HG02678 (cell line): ENCODE measurements at regions not wholly inside any gene's neighbourhood (a gene's known extent, or its start where the extent isn't known, plus 50 kb on each side); places are given as distances from the start of the nearest gene placed in this dataset.

Experiments used
- ATAC-seq: cut with Tn5 transposase; IDR thresholded peaks from one replicate; pipeline ENCODE4 v1.9.1; 2021; ENCODE audit warnings: mild to moderate bottlenecking, moderate library complexity; ENCODE audit not compliant: unreplicated experiment

GRCh38 chr21:18191139-18191538 is 53.5 kb upstream of the CHODL start:
- ATAC-seq = no peak

GRCh38 chr21:18178509-18178908 is 66.1 kb upstream of the CHODL start:
- ATAC-seq = no peak

DNA sequence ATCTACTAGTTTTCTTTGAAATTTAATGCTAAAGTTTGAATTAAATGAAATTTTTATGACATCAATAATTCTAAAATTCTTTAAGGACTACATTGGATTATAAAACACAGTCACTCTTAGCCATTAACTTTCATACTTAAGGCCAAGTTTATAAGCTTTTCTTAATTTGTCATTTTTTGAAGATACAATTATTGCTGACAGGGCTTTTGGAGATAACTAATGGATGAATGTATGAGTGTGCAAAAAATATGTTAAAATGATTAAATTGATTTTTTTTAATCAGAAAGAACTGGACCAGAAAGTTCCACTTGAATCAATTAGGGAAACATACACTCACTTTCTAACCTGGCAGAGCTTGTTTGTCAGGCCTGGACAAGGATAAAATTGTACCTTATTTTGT is 70.3 kb upstream of the CHODL start:
- no peak for ATAC-seq

DNA sequence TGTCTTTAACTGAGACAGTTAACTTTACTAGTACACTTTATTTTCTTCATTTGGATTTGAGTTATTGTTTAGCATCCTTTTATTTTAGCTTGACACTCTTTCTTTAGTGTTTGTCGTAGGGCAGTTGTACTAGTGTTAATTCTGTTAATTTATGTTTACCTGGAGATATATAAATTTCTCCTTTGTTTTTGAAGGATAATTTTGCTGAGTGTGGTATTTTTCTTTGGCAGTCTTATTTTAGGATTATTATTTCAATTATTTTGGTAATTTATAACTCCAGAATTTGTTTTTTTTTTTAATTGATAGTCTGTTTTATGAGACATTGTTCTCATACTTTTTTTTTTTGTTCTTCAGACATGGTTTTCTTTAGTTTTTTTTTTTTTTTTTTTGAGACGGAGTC is 73.8 kb upstream of the CHODL start:
- ATAC-seq = no peak

- ATAC-seq = no peak
These were observed 74.4 kb upstream of the CHODL start for GRCh38 chr21:18170221-18170620.

DNA sequence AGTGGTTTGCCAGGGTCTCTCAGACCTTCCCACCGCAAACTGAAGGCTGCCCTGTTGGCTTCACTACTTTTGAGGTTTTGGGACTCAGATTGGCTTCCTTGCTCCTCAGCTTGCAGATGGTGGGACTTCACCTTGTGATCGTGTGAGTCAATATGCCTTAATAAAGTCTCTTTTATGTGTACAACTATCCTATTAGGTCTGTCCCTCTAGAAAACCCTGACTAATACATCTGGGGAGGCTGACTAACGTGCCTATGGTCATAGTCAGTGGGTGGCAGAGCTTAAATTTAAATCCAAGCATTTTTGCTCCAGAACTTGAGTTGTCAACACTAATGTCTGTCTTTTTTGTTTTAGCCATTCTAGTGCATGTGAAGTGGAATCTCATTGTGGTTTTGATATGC is 76.5 kb upstream of the CHODL start:
- ATAC-seq = no peak

DNA sequence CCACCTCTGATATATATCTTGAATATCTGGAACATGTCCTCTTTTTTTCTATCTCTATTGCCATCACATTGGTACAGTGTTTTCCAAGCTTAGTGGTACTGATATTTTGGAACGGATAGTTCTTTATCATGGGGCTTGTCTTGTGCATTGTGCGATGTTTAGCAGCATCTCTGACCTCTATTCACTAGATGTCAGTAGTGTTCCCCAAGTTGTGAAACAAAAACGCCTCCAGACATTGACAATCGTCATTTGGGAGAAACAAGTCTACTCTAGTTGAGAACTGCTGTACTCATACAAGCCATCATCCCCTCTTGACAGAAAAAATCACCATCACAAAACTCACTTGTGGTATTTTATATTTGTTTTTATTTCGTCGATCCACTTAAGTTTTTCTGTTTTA is 79.7 kb upstream of the CHODL start:
- ATAC-seq = no peak

DNA sequence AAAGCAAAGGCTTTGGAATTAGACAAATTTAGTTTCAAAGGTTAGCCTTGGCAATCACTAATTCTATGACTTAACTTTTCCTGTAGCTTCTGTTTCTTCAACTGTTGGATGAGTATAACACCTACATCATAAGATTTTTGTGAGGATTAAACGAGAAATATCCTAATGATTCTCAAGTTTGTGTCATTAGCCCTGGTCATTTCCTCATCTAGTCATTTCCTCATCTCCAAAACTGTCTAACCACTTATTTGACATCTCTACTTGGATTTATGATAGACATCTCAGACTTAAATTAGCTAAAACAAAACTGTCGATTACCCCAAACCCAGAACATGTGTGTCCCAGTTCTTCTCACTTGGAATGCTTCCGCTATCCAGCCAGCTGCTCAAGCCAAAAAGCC is 80.2 kb upstream of the CHODL start:
- no peak for ATAC-seq

- ATAC-seq = no peak
These were observed 80.7 kb upstream of the CHODL start for GRCh38 chr21:18163956-18164355.

- no peak for ATAC-seq
These were observed 82.8 kb upstream of the CHODL start for GRCh38 chr21:18161841-18162240.

GRCh38 chr21:18157406-18157805 is 87.2 kb upstream of the CHODL start:
- no peak for ATAC-seq

- peak; percentile 52 for ATAC-seq
These were observed 89.0 kb upstream of the CHODL start for GRCh38 chr21:18155508-18156193.

DNA sequence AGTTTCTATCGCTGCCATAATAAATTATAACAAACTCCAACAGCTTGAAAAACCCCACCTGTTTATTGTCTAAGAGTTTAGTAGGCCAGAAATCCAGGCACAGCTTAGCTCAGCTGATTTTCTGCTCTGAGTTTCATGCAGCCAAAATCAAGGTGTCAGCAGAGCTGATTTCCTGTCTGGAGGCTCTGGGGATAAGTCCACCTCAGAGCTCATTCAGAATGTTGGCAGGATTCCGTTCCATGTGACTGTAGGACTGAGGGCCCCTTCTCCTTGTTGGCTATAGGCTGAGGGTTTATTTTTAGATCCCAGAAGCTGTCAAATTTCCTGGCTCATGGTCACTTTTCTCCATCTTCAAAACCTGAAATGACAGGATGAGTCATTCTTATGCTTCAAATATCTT is 91.6 kb upstream of the CHODL start:
- ATAC-seq = no peak

DNA sequence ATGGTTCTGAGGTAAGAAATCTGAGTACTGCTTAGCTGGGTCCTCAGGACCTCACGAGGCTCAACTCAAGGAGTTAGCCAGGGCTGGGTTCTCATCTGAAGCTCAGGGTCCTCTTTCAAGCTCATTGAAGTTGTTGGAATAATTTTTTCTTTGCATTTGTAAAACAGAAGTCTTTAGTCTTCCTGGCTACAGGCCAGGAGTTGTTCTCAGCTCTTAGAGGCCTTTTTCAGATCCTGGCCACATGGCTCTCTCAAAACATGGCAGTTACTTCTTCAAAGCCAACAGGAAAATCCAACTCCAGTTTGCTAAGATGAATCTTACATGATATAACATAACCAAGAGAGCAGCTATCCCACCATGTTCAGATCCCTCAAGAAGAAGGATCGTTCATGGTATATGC is 92.3 kb upstream of the CHODL start:
- no peak for ATAC-seq

DNA sequence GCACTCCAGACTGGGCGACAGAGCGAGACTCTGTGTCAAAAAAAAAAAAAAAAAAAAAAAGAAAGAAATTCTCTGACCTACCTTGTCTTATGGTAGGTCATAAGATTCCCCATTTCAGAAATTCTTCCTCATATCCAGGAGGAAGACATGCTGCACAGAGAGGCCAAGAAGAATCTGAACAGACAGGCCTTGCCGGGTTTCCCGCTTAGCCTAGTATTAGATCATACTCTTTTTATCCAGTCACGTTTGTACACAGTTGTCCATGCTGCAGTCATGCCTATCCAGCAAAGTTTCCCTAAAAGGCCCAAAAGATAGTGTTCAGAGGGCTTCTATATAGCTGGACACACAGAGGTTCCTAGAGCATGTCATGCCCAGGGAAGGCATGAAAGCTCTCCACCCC is 93.6 kb upstream of the CHODL start:
- no peak for ATAC-seq

DNA sequence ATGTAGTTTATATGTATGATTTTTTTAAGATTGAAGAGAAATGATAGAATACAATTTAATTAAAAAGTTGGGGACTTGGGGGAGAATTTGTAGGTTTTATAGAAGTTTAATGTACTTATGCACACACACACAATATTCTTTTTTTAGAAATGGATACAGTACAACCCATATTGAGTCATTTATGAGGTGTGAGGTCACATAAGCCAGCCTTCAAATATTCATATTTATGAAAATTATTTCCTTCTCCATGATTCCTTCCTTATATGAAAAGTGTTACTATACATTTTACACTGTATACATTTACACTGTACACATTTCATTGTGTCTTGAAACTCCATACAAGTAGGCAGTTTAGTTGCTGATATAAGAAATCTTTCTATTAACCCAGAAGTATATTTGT is 96.2 kb upstream of the CHODL start:
- ATAC-seq = no peak

DNA sequence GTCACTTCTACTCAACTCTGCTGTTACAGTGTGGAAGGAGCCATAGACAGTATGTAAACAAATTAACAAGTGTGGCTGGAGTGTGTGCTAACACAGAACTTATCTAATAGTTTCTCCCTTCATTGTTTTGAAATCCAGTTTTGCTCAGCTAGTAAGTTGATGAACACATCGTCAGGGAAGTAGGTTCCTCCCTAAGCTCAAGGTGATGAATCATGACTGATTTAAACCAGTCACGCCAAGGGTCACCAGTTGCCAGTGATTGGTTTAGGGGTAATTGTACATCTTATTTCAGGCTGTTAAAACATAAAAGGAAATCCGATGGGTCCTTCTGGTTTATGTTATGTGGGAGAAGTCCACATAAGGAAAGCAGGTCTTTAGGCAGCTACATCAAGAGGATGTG is 97.0 kb upstream of the CHODL start:
- ATAC-seq = no peak

DNA sequence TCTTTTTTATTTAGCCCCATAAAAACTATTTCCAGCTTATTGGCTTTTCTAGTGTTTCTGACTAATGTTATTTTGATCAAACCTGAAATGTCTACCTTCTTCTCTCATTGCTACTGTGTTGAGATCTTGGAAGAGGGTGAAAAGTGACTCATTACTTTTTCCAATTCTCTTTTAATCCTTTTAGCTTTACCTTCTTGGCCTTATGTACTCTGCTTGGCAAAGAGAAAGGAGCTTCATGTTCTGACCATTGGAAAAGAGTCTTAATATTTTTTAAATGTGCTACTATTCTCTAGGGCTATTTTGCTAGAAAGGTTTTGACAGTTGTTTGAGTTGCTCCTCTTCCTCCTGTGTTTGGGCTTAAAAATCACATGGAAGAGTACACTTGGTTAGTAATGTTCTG is 97.8 kb upstream of the CHODL start:
- no peak for ATAC-seq

- ATAC-seq = no peak
These were observed 100.3 kb upstream of the CHODL start for GRCh38 chr21:18144339-18144738.

GRCh38 chr21:18142655-18143054 is 102.0 kb upstream of the CHODL start:
- no peak for ATAC-seq

GRCh38 chr21:18138507-18138906 is 106.1 kb upstream of the CHODL start:
- ATAC-seq = no peak

DNA sequence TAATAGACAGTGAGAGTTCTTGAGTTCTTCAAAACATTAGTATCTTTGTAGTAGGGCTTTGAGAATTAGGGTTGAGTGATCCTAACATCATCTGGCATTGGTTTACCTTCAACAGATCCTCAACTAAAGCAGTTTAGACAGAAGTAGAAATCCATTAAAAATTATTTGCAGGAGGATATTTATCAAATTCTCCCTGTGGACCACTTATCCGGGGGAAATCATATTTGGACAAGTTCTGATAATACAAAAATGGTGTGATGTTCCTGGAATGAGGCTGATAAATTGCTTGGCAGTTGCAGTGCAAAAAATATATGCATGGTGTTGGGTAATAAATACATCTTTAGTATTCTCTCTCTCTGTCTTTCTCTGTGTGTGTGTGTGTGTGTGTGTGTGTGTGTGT is 115.1 kb upstream of the CHODL start:
- ATAC-seq = no peak

- no peak for ATAC-seq
These were observed 126.1 kb upstream of the CHODL start for GRCh38 chr21:18118566-18118965.
